ENCODE measurements at regions not wholly inside any gene's neighbourhood (a gene's known extent, or its start where the extent isn't known, plus 50 kb on each side); places are given as distances from the start of the nearest gene placed in this dataset.

DNA sequence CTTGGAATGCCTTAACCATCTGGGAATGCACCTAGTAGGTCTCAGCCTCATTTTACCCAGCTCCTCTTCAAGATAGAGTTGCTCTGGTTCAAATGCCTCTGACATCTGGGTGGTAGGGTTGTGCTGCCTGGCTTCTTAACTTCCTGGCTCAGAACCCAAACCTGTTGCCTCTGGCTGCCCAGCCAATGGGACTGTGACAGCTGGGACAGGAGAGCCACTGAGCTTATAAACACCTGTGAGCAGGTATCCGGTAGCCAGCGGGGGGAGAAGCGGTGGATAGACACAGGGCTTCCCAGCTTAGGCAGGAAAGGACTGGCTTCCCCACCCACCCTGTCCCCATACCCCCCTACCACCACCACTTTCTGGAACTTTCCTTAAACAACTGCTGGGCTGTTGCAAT, 115.8 kb upstream of the CARD11 start:
- WGBS, 2 experiments (ENCODE audit: extremely low coverage in 2 of 2, insufficient read length in 1 of 2) = no CpG with 5 or more reads among the region's 3 CpGs
- no peaks in the 10 kb centered on the region for H3K4me1 ChIP-seq (ENCODE audit: control insufficient read depth, insufficient read depth, low read length)

More for the DNA sequence above, 115.8 kb upstream of the CARD11 start:
- H4K20me1 ChIP-seq (ENCODE audit: insufficient read depth, low read length) = no peaks in the 10 kb centered on the region
- dilution Hi-C loops (cut with HindIII; ENCODE audit: low sequenced_read_pairs, unreplicated experiment) = no loop called here
- no peak overlapping the region for H3K4me3 ChIP-seq (ENCODE audit: insufficient read depth, low read depth, low read length)
- H4K91ac ChIP-seq (ENCODE audit: insufficient read depth, low read depth, low read length) = no peak overlapping the region
- in situ Hi-C loops (cut with MboI; ENCODE audit: low sequenced_read_pairs) = loop anchor here (10.0 to 25.0 kb wide), 2 partner anchors 275 to 472 kb away; partner anchors contain the start of gene AMZ1
- POLR2A ChIA-PET (ENCODE audit: unreplicated experiment) = no interaction called here
- H3K36me3 ChIP-seq (ENCODE audit: control insufficient read depth, insufficient read depth, low read length) = no peaks in the 10 kb centered on the region
- no peak overlapping the region for H2AK9ac ChIP-seq (replicated peaks; ENCODE audit: low read depth, low read length, poor library complexity)
- intact Hi-C loops (cut with micrococcal nuclease) = loop anchor here (5.0 to 10.0 kb wide), 3 partner anchors 92 to 685 kb away; partner anchors contain the start of gene GRIFIN
- H2AFZ ChIP-seq (replicated peaks; ENCODE audit: low read length, poor library complexity) = no peak overlapping the region
- H4K5ac ChIP-seq (ENCODE audit: low read depth, low read length) = no peak overlapping the region
- no peaks in the 10 kb centered on the region for H3K9me1 ChIP-seq (ENCODE audit: insufficient read depth, low read length)
- H2BK120ac ChIP-seq (ENCODE audit: low read depth, low read length) = no peak overlapping the region
- no peak overlapping the region for H2BK15ac ChIP-seq (ENCODE audit: low read depth, low read length)
- TF ChIP-seq, protein P1, sequence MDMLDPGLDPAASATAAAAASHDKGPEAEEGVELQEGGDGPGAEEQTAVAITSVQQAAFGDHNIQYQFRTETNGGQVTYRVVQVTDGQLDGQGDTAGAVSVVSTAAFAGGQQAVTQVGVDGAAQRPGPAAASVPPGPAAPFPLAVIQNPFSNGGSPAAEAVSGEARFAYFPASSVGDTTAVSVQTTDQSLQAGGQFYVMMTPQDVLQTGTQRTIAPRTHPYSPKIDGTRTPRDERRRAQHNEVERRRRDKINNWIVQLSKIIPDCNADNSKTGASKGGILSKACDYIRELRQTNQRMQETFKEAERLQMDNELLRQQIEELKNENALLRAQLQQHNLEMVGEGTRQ (IDR thresholded peaks at IDR 0.05; ENCODE audit: low read depth, low read length) = no peak
- TF ChIP-seq CEBPB (IDR thresholded peaks at IDR 0.05; ENCODE audit: low read depth, low read length) = no peak
- no peak for TF ChIP-seq POLR2A (IDR thresholded peaks at IDR 0.05; ENCODE audit: low read depth, low read length)
- TF ChIP-seq RCOR1 (IDR thresholded peaks at IDR 0.05; ENCODE audit: insufficient replicate concordance, low read length) = no peak
- TF ChIP-seq MAFK (IDR thresholded peaks at IDR 0.05; ENCODE audit: low read depth, low read length) = no peak
- TF ChIP-seq CHD1 (IDR thresholded peaks at IDR 0.05; ENCODE audit: low read depth, low read length) = no peak
- no peak for TF ChIP-seq SMC3 (IDR thresholded peaks at IDR 0.05; ENCODE audit: low read depth, low read length)
- no peak for TF ChIP-seq MXI1 (IDR thresholded peaks at IDR 0.05; ENCODE audit: borderline replicate concordance, low read depth, low read length)
- TF ChIP-seq NFE2L2 (IDR thresholded peaks at IDR 0.05; ENCODE audit: low read depth, low read length) = no peak
- TF ChIP-seq BHLHE40 (IDR thresholded peaks at IDR 0.05; ENCODE audit: low read depth, low read length) = no peak
- TF ChIP-seq RAD21 (IDR thresholded peaks at IDR 0.05; ENCODE audit: low read length) = no peak
- TF ChIP-seq FOS (IDR thresholded peaks at IDR 0.05; ENCODE audit: low read depth, low read length) = no peak
- TF ChIP-seq CTCF (conservative IDR thresholded peaks at IDR 0.05; ENCODE audit: low read depth, low read length) = no peak
- TF ChIP-seq MAZ (IDR thresholded peaks at IDR 0.05; ENCODE audit: borderline replicate concordance, low read depth, low read length) = no peak
- TF ChIP-seq, protein P2, sequence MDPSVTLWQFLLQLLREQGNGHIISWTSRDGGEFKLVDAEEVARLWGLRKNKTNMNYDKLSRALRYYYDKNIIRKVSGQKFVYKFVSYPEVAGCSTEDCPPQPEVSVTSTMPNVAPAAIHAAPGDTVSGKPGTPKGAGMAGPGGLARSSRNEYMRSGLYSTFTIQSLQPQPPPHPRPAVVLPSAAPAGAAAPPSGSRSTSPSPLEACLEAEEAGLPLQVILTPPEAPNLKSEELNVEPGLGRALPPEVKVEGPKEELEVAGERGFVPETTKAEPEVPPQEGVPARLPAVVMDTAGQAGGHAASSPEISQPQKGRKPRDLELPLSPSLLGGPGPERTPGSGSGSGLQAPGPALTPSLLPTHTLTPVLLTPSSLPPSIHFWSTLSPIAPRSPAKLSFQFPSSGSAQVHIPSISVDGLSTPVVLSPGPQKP (IDR thresholded peaks at IDR 0.05; ENCODE audit: borderline replicate concordance, low read depth, low read length) = no peak
- TF ChIP-seq RFX5 (IDR thresholded peaks at IDR 0.05; ENCODE audit: low read depth, low read length) = no peak
- CTCF ChIA-PET = no interaction called here
- no peak overlapping the region for H3K4ac ChIP-seq (ENCODE audit: low read depth, low read length)
- no peak overlapping the region for H2BK5ac ChIP-seq (ENCODE audit: low read depth, low read length, poor library complexity, severe bottlenecking)
- H4K8ac ChIP-seq (ENCODE audit: low read depth in 2 of 2, low read length in 2 of 2) = no peak overlapping the region
- no peak overlapping the region for H2BK20ac ChIP-seq (ENCODE audit: low read depth, low read length)
- no peak overlapping the region for H3K56ac ChIP-seq (ENCODE audit: extremely low read depth, insufficient read depth, low read length)
- ATAC-seq (ENCODE audit: low read depth) (no peak), DNase-seq (no peak)
- H3K23ac ChIP-seq (ENCODE audit: low read depth, low read length) = no peak overlapping the region
- BruUV-seq (replicated peaks) = no TSS peak
- H3K79me1 ChIP-seq (ENCODE audit: low read depth in 1 of 2, low read length in 2 of 2) = no peaks in the 10 kb centered on the region
- no peak overlapping the region for H3K14ac ChIP-seq (replicated peaks; ENCODE audit: low read depth, low read length)
- H2AK5ac ChIP-seq (ENCODE audit: low read depth, low read length) = no peak overlapping the region
- H3K9ac ChIP-seq (ENCODE audit: low read depth, low read length) = no peak overlapping the region
- no peak overlapping the region for H3K18ac ChIP-seq (ENCODE audit: low read depth, low read length)
- H3K9me3 ChIP-seq (ENCODE audit: control insufficient read depth, insufficient read depth, low read length) = no peaks in the 10 kb centered on the region
- no peak overlapping the region for H3K27ac ChIP-seq (ENCODE audit: insufficient read depth, low read length)
- no peak overlapping the region for H3K4me2 ChIP-seq (ENCODE audit: low read depth, low read length)
- peaks cover 4% of the 10 kb centered on the region; the same call in 1 of the 2 replicates for H3K27me3 ChIP-seq (ENCODE audit: control insufficient read depth, insufficient read depth, low read length)
